HCT116 (cell line): ENCODE measurements at regions not wholly inside any gene's neighbourhood (a gene's known extent, or its start where the extent isn't known, plus 50 kb on each side); places are given as distances from the start of the nearest gene placed in this dataset.

Experiments used
- ATAC-seq: fragments of 200-7000 bp; cut with Tn5 transposase; 2 replicates; pipeline ENCODE4 v1.9.1; 2020; ENCODE audit warnings: mild to moderate bottlenecking, moderate library complexity
- BruUV-seq: library from RNA; stranded (reverse); fragments of 400-500 nt; replicated peaks from 2 replicates; lab custom pipeline; 2021; lab: Mats Ljungman, UMichigan
- CTCF ChIA-PET: fragments of 300-600 bp; sonication (Branson Sonifier 250); formaldehyde crosslinking; loops from one replicate; lab custom pipeline; 2021; ENCODE audit warnings: antibody characterized with exemption; lab: Charles Lee
- POLR2A ChIA-PET: fragments of 300-600, 350-600 bp; sonication (Branson Sonifier 250); formaldehyde crosslinking; loops from one replicate; lab custom pipeline; 2021; ENCODE audit warnings: antibody characterized with exemption; lab: Charles Lee
- RAD21 ChIA-PET, 2 experiments: fragments of 300-600 bp; sonication (Branson Sonifier 250); formaldehyde crosslinking; loops; one replicate each; lab custom pipeline; 2023; ENCODE audit warnings: low total read pairs in 2 of 2; ENCODE audit not compliant: uncharacterized antibody in 2 of 2, unreplicated experiment in 2 of 2, low non-redundant PET in 1 of 2; lab: Charles Lee
- DNase-seq: peaks from one replicate; pipeline ENCODE4 v3.0.0-alpha.2; 2010; ENCODE audit warnings: low read depth, low spot score
- H2AFZ ChIP-seq: fragments of 200-600 bp; shearing (Covaris generic), sonication (generic); 2 replicates; pipeline ENCODE4 v1.6.1; 2017; ENCODE audit warnings: low read depth, mixed run types, mixed read lengths, antibody characterized with exemption, low read length; ENCODE audit not compliant: poor library complexity, severe bottlenecking
- H3K27ac ChIP-seq: 2 replicates; pipeline ENCODE4 v1.5.1; 2012; ENCODE audit warnings: low read depth, low read length
- H3K27me3 ChIP-seq: fragments of 200-600 bp; sonication (generic); 2 replicates; pipeline ENCODE4 v1.6.1; 2016; ENCODE audit warnings: mixed run types, low read length, mixed read lengths; ENCODE audit not compliant: insufficient read depth
- H3K36me3 ChIP-seq, 2 experiments: fragments of 200-500 bp in 1 of 2; fragments of 200-600 bp in 1 of 2; sonication (Bioruptor generic) in 1 of 2; sonication (generic) in 1 of 2; 2 replicates each; pipeline versions ENCODE4 v1.5.1 to v1.6.1; 2014 to 2016; ENCODE audit warnings: low read length in 2 of 2, inconsistent platforms in 1 of 2, mixed read lengths in 1 of 2, mixed run types in 1 of 2; ENCODE audit not compliant: insufficient read depth in 2 of 2, control insufficient read depth in 1 of 2
- H3K4me1 ChIP-seq, 2 experiments: fragments of 200-600 bp in 1 of 2; sonication (generic) in 1 of 2; 2 replicates each; pipeline versions ENCODE4 v1.5.1 to v1.6.1; 2012 to 2017; ENCODE audit warnings: low read length in 2 of 2, inconsistent platforms in 1 of 2, mild to moderate bottlenecking in 1 of 2, mixed read lengths in 1 of 2, mixed run types in 1 of 2, moderate library complexity in 1 of 2; ENCODE audit not compliant: insufficient read depth in 2 of 2, control insufficient read depth in 1 of 2
- H3K4me2 ChIP-seq: fragments of 200-600 bp; sonication (generic); 2 replicates; pipeline ENCODE4 v1.6.1; 2017; ENCODE audit warnings: mixed run types, low read length, mixed read lengths
- H3K4me3 ChIP-seq, 2 experiments: fragments of 200-600 bp in 1 of 2; sonication (generic) in 1 of 2; replicated peaks in 1 of 2; 2 replicates each; pipeline ENCODE4 v1.5.1; 2011 to 2016; ENCODE audit warnings: low read length in 2 of 2, control low read depth in 1 of 2, low read depth in 1 of 2, mild to moderate bottlenecking in 1 of 2, mixed read lengths in 1 of 2, mixed run types in 1 of 2
- H3K79me2 ChIP-seq: fragments of 200-600 bp; sonication (generic); 2 replicates; pipeline ENCODE4 v1.6.1; 2017; ENCODE audit warnings: mild to moderate bottlenecking, mixed run types, low read length, moderate library complexity, mixed read lengths; ENCODE audit not compliant: insufficient read depth
- H3K9ac ChIP-seq: fragments of 200-600 bp; sonication (generic); 2 replicates; pipeline ENCODE4 v1.6.1; 2016; ENCODE audit warnings: low read length, mixed read lengths
- H3K9me2 ChIP-seq: fragments of 200-600 bp; sonication (generic), shearing (Covaris generic); 2 replicates; pipeline ENCODE4 v1.6.1; 2017; ENCODE audit warnings: mixed run types, mild to moderate bottlenecking, moderate library complexity; ENCODE audit not compliant: insufficient read depth
- H3K9me3 ChIP-seq, 2 experiments: fragments of 200-500 bp in 1 of 2; fragments of 200-600 bp in 1 of 2; sonication (Bioruptor generic) in 1 of 2; sonication (generic) in 1 of 2; 2 replicates each; pipeline ENCODE4 v1.6.1; 2014 to 2017; ENCODE audit warnings: low read length in 2 of 2, mixed read lengths in 2 of 2, inconsistent platforms in 1 of 2, low read depth in 1 of 2, mild to moderate bottlenecking in 1 of 2, mixed run types in 1 of 2, moderate library complexity in 1 of 2; ENCODE audit not compliant: control insufficient read depth in 1 of 2, insufficient read depth in 1 of 2
- H4K20me1 ChIP-seq: fragments of 200-600 bp; sonication (generic), shearing (Covaris generic); 2 replicates; pipeline ENCODE4 v1.6.1; 2017; ENCODE audit warnings: mixed run types, mild to moderate bottlenecking, moderate library complexity; ENCODE audit not compliant: insufficient read depth
- ATF3 ChIP-seq: IDR thresholded peaks from 2 replicates; pipeline ENCODE4 v1.6.1; 2012
- CBX3 ChIP-seq: IDR thresholded peaks from 2 replicates; pipeline ENCODE4 v1.6.1; 2012; ENCODE audit warnings: low read depth
- CEBPB ChIP-seq: IDR thresholded peaks from 2 replicates; pipeline ENCODE4 v1.6.1; 2012; ENCODE audit warnings: low read depth
- CTCF ChIP-seq, 3 experiments: fragments of 200-600 bp in 1 of 3; sonication (generic) in 1 of 3; IDR thresholded peaks in 2 of 3; conservative IDR thresholded peaks in 1 of 3; 2 replicates each; pipeline ENCODE4 v1.5.1; 2012 to 2017; ENCODE audit warnings: low read depth in 2 of 3, low read length in 2 of 3, antibody characterized with exemption in 1 of 3, borderline replicate concordance in 1 of 3, control low read depth in 1 of 3, mild to moderate bottlenecking in 1 of 3, mixed read lengths in 1 of 3, mixed run types in 1 of 3, moderate library complexity in 1 of 3; ENCODE audit not compliant: insufficient read depth in 1 of 3
- EGR1 ChIP-seq: IDR thresholded peaks from 2 replicates; pipeline ENCODE4 v1.6.1; 2012; ENCODE audit warnings: low read depth
- ELF1 ChIP-seq: IDR thresholded peaks from 2 replicates; pipeline ENCODE4 v1.6.1; 2012; ENCODE audit warnings: low read depth, borderline replicate concordance
- EZH2 ChIP-seq: fragments of 200-600 bp; sonication (generic); IDR thresholded peaks from 2 replicates; pipeline ENCODE4 v1.6.1; 2017; ENCODE audit warnings: antibody characterized with exemption, mixed run types
- FOSL1 ChIP-seq: IDR thresholded peaks from 2 replicates; pipeline ENCODE4 v1.6.1; 2012; ENCODE audit warnings: low read depth
- JUND ChIP-seq: IDR thresholded peaks from 2 replicates; pipeline ENCODE4 v1.6.1; 2012
- POLR2A ChIP-seq: IDR thresholded peaks from 2 replicates; pipeline ENCODE4 v1.7.0; 2011; ENCODE audit warnings: borderline replicate concordance; ENCODE audit not compliant: insufficient read depth, insufficient read length; ENCODE audit errors: extremely low read depth
- POLR2AphosphoS5 ChIP-seq: IDR thresholded peaks from 2 replicates; pipeline ENCODE4 v1.6.1; 2011; ENCODE audit warnings: mild to moderate bottlenecking, low read depth, low read length, moderate library complexity
- RAD21 ChIP-seq: IDR thresholded peaks from 2 replicates; pipeline ENCODE4 v1.6.1; 2012; ENCODE audit warnings: low read depth, mild to moderate bottlenecking
- REST ChIP-seq: IDR thresholded peaks from 2 replicates; pipeline ENCODE4 v1.6.1; 2012; ENCODE audit warnings: low read depth
- SIN3A ChIP-seq: IDR thresholded peaks from 2 replicates; pipeline ENCODE4 v1.6.1; 2012; ENCODE audit warnings: low read depth
- SP1 ChIP-seq: IDR thresholded peaks from 2 replicates; pipeline ENCODE4 v1.6.1; 2012; ENCODE audit warnings: low read depth
- SRF ChIP-seq: IDR thresholded peaks from 2 replicates; pipeline ENCODE4 v1.6.1; 2012; ENCODE audit warnings: low read depth
- TCF7L2 ChIP-seq: IDR thresholded peaks from 2 replicates; pipeline ENCODE4 v1.7.0; 2011; ENCODE audit warnings: borderline replicate concordance, inconsistent platforms; ENCODE audit not compliant: insufficient read depth, insufficient read length; ENCODE audit errors: extremely low read depth
- YY1 ChIP-seq: IDR thresholded peaks from 2 replicates; pipeline ENCODE4 v1.6.1; 2011; ENCODE audit warnings: low read length, low read depth, moderate library complexity, mild to moderate bottlenecking; ENCODE audit not compliant: insufficient replicate concordance; ENCODE audit errors: extremely low read depth
- ZFX ChIP-seq: fragments of 450-650 bp; IDR thresholded peaks from 2 replicates; pipeline ENCODE4 v1.6.1; 2017
- intact Hi-C: fragments of 100-400 bp; cut with micrococcal nuclease; formaldehyde crosslinking; loops from 2 replicates; pipeline ENCODE4 v1.10.0; 2022

GRCh38 chr2:83949361-83949760, 509.7 kb downstream of the SUCLG1 start:
- ChIA-PET CTCF (no interaction called here), RAD21 (no interaction called here), POLR2A (no interaction called here)
- Histone ChIP-seq H3K9me2 (no peaks in the 10 kb centered on the region), H3K27me3 (no peaks in the 10 kb centered on the region), H3K4me2 (no peak overlapping the region), H3K9ac (no peak overlapping the region), H4K20me1 (no peaks in the 10 kb centered on the region), H3K4me3 (no peak overlapping the region), H3K27ac (no peak overlapping the region), H3K36me3 (no peaks in the 10 kb centered on the region), H2AFZ (no peak overlapping the region), H3K4me1 (no peaks in the 10 kb centered on the region), H3K9me3 (no peaks in the 10 kb centered on the region), H3K79me2 (no peaks in the 10 kb centered on the region)
- DNase-seq, result no peak
- intact Hi-C loops, result no loop called here
- no peak for TF ChIP-seq POLR2A
- no peak for TF ChIP-seq SP1
- TF ChIP-seq REST, result no peak
- no peak for TF ChIP-seq EGR1
- BruUV-seq, result no TSS peak
- ATAC-seq, result no peak

- no peak overlapping the region for H3K27ac ChIP-seq
- H3K9me3 ChIP-seq, result no peaks in the 10 kb centered on the region
- ATAC-seq, result no peak
- no peaks in the 10 kb centered on the region for H3K27me3 ChIP-seq
- ChIA-PET CTCF (no interaction called here), POLR2A (no interaction called here)
- H2AFZ ChIP-seq, result no peak overlapping the region
- no peaks in the 10 kb centered on the region for H4K20me1 ChIP-seq
- H3K4me2 ChIP-seq, result no peak overlapping the region
- TF ChIP-seq POLR2A, result no peak
- TF ChIP-seq CBX3, result no peak
- TF ChIP-seq EGR1, result no peak
- TF ChIP-seq YY1, result no peak
- TF ChIP-seq ATF3, result no peak
- TF ChIP-seq POLR2AphosphoS5, result no peak
- TF ChIP-seq SIN3A, result no peak
- no peak for TF ChIP-seq JUND
- no peak for TF ChIP-seq EZH2
- TF ChIP-seq SRF, result no peak
- no peak for TF ChIP-seq ZFX
- no peak for TF ChIP-seq TCF7L2
- TF ChIP-seq RAD21, result no peak
- no peak for TF ChIP-seq ELF1
- TF ChIP-seq CTCF (IDR thresholded peaks at IDR 0.05 in 2 of 3, conservative IDR thresholded peaks at IDR 0.05 in 1 of 3; ENCODE audit: borderline replicate concordance in 1 of 3, insufficient read depth in 1 of 3, low read depth in 2 of 3, low read length in 2 of 3), result no peak
- no peak for TF ChIP-seq FOSL1
- no peak for TF ChIP-seq CEBPB
- TF ChIP-seq, all 23 proteins: peak for 0
- no peak for DNase-seq
- H3K9ac ChIP-seq, result no peak overlapping the region
- no peaks in the 10 kb centered on the region for H3K4me1 ChIP-seq
- no TSS peak for BruUV-seq
- no peaks in the 10 kb centered on the region for H3K36me3 ChIP-seq
- H3K9me2 ChIP-seq, result no peaks in the 10 kb centered on the region
- no peak overlapping the region for H3K4me3 ChIP-seq
- H3K79me2 ChIP-seq, result no peaks in the 10 kb centered on the region
- intact Hi-C loops, result no loop called here
- RAD21 ChIA-PET, result no interaction called here
These were observed 514.9 kb downstream of the SUCLG1 start for GRCh38 chr2:83944191-83944590.
